AML-193 (cell line): ENCODE measurements at regions not wholly inside any gene's neighbourhood (a gene's known extent, or its start where the extent isn't known, plus 50 kb on each side); places are given as distances from the start of the nearest gene placed in this dataset.

ENCODE experiments used
- DNase-seq, 2 experiments: peaks; one replicate each; lab custom pipeline; 2025; lab: John Stamatoyannopoulos, UW

DNA sequence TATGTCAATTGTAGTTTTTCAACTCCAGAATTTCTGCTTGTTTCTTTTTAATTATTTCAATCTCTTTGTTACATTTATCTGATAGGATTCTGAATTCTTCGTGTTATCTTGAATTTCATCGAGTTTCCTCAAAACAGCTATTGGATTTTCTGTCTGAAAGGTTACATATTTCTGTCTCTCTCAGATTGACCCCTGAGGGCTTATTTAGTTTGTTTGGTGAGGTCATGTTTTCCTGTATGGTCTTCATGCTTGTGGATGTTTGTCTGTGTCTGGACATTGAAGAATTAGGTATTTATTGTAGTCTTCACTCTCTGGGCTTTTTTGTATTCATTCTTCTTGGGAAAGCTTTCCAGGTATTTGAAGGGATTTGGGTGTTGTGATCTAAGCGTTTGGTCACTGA lies 85.6 kb downstream of the SNAPC1 start:
- DNase-seq: no peak

DNA sequence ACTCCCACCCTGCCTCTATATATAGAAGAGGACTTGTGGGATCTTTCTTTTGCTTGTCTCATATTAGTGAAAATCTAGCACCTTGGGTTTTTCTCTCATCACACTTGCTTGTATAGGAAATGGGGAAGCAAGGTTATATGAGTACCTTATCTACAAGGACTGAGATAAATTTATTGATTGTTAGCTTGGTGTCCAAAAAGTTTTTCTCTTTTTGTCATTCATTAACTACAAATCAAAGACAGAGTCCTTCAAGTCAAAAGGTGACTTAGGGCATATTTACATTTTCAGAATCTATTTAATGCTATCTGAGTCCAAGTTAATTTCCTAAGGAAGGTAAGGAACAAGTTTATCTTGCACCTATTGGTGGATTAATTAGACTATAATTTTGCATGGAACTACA lies 92.7 kb downstream of the SNAPC1 start:
- DNase-seq: no peak

DNA sequence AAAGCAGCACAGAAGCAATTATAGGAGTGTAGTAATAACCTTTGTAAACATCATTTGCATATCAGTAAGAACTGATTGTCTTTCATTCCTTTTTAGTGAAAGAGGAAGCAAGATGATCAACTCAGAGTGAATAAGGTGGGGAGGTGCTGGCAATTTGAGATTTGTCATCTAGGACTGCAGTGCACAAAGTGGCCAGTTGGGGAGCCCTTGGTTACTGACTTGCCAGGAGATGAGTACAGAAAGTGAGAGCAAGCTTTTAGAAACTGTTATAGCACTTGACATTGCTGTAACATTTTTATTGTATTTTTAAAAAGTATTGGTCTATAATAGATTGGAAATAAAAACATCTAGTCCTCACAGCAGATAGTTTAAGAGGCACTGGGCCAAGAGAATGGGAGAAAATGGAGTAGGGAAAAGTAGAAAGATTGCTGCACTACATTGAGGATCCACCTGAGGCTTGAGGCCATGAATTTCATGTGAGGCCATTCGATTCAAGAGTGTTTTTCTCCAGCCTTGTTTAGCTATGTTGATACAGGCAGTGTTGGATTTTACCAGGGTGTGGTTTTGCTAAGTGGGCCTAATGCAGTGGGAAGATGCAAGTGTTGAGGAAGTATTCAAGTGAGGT lies 98.2 kb downstream of the SNAPC1 start:
- DNase-seq: peak; percentile 34 to 67

DNA sequence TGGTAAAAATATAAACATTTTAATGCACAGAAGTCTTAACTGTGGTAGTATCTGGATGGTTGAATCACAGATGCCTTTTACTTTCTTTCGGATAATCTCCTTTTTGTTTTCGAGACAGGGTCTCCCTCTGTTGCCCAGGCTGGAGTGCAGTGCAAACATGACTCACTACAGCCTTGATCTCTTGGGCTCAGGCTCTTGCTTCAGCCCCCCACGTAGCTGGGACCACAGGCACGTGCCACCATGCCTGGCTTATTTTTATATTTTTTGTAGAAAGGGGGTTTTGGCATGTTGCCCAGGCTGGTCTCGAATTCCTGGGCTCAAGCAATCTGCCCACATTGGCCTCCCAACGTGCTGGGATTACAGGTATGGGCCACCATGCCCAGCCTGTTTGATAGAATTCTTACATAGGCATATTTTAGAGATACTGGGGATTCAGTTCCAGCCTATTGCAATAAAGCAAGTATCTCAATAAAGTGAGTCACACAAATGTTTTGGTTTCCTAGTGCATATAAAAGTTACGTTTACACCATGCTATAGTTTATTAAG lies 99.2 kb downstream of the SNAPC1 start:
- no peak for DNase-seq

DNA sequence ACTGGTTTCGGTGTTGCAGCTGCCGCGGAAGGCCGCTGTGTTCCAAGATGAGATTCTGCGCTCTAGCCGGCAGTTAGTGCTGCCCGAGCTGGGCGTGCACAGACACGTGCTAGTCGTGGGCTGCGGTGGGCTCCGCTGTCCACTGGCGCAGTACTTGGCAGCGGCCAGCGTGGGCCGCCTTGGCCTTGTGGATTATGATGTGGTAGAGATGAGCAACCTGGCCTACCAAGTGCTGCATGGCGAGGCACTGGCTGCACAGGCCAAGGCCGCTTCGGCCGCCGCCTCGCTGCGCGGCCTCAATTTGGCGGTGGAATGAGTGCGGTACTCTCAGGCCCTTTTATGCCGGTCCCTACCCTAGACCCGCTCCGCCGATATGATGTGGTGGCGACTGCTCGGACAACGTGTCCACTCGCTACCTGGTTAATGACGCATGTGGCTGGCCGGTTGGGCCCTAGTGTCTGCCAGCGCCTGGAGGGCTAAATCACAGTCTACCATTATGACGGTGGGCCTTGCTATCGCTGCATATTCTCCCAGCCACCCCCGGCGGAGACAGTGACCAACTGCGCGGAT lies 102.2 kb downstream of the SNAPC1 start:
- no peak for DNase-seq

DNA sequence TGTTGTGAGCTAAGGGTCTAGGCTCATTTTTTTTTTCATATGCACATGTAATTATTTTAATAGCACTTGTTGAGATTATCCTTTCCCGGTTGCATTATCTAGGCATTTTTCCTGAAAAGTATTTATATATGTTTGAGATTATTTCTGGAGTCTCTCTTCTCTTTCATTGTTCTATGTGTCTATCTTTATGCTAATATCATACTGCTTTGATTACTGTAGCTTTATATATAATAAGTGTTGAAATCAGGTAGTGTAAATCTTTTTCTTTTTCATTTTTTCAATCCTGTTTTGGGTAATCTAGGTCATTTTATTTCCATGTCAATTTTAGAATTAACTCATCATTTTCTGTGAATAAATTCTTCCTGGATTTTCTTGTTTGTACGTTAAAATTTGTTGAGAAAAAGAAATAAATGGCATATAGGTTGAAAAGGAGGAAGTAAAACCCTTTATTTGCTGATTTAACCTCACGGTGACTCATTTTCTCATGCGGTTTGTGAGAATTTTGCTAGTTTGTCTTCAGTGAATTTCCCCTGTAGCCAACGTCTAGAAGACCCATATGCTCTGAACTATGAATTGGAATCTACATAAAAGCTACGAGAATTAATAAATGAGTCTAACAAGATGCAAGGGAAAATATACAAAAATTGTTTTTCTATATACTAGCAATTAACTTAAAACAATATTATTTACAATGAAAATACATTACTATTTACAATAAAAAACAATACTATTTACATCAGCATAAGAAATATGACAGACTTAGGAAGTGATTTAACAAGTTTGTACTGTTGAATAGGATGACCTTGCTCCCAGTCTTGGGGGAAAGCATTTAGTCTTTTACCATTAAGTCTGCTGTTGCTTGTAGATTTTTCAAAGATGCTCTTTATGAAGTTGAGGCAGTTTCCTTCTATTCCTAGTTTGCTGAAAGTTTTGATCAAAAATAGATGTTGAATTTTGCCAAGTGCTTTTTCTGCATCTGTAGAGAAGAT lies 105.0 kb downstream of the SNAPC1 start:
- DNase-seq: peak; percentile 29 to 49

DNA sequence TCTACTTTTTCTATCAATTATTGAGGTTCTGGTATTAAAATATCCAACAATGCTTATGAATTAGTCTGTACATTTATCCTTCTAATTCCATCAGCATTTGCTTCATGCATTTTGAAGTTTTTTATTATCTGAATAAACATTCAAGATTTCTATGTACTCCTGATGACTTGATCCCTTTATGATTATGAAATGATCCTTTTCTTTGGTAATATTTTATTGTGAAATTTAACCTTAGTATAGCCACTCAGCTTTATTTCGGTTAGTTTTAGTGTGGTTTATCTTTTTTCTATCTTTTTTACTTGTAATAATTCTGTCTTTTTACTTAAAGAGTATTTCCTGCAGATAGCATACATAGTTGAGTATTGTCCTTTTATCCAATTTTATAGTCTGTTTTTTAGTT lies 106.6 kb downstream of the SNAPC1 start:
- DNase-seq: no peak

DNA sequence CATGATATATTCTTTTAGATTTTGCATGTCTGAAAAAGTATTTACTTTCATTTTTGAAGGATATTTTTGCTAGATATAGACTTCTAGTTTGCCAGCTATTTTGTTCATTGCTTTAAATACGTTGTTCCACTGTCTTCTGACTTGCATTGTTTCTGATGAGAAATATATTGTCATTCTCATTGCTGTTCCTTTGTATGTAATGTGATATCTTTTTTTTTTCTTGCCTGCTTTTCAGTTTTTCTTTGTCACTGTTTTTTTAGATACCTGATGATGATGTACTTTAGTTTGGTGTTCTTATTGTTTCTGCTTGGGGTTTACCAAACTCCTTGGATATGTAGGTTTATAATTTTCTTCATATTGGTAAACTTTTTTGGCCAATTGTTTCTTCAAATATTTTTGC lies 107.9 kb downstream of the SNAPC1 start:
- DNase-seq: no peak

DNA sequence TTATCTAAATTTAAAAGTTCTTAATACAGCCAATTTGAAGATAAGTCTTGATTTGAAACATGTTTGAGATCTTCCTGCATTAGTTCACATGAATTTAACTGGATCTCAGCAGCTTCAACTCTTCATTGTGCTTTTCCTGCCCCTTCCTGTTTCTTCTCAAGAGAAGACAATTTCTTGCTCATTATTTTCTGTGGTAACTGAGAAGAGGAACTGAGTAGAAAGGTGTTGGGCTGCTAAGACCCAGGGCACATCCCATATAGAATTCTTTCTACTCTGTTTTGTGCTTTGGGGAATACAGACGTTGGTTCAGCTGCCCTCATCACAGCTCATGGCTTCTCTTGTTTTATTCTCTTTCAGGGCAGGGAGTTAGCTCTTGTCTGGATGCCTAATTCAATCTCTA lies 110.2 kb downstream of the SNAPC1 start:
- no peak for DNase-seq

DNA sequence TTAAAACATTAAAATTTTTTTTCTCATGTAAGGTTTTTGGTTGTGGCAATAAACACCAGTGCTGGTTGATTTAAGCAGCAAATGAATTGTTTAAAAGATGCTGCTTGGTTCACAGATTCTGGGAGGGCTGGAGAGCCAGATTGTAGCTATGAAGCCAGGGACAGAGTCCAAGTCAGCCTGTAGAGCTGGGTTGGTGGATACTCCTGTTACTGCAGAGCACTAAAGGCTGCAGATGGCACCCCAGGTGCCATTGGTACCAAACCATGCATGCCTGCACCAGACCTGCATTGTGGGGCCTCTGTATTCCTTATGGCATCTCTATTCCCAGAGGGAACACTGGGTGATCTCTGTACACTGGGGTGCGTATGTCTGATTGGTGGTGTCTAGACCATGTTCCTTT lies 113.3 kb downstream of the SNAPC1 start:
- no peak for DNase-seq

DNA sequence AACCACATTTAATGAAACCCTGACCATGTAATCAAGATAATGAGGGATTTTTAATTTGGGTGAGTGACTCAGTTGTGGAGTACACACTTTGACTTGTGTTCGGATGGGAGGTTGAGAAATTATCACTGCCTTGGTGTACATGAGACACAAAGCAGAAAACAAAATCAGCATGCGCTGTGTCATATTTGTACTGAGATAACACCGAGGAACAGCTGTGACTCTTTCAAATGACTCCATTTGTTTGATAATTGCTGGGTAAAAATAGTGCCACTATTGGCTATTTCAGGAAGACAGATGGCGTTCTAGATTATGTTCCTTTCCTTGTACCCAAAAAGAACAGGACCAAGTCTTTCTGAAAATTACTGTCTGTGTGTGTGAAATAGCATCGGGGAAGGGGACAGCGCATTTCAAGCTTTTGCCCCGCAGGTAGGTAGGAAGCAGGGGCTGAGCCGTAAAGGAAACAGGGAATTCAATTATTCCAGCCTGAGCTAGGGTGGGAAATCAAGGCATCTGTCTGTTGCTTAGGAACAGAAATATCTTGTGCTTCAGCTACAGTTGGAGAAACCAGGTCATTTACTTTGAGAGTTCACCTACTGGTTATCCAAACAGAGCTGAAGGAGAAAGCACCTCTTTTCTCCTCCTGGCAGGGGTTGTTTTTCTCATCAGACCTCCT lies 114.3 kb downstream of the SNAPC1 start:
- no peak for DNase-seq

DNA sequence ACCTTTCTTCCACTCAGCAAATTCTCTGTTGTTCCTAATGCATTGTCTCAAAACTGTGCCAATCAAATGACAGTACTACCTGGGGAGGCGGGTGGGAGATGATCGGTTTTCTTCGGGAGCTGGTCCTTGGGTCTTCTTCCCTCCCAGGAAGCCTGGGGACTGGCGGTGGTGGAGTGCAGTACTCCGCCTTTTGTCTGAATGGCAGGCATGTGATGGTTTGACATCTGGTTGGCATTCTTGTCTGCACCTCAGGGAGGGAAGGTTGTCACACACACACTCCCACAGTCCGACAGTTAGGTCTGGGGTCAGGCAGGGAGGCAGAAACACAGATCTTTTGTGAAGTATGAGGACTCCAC lies 114.8 kb downstream of the SNAPC1 start:
- no peak for DNase-seq

DNA sequence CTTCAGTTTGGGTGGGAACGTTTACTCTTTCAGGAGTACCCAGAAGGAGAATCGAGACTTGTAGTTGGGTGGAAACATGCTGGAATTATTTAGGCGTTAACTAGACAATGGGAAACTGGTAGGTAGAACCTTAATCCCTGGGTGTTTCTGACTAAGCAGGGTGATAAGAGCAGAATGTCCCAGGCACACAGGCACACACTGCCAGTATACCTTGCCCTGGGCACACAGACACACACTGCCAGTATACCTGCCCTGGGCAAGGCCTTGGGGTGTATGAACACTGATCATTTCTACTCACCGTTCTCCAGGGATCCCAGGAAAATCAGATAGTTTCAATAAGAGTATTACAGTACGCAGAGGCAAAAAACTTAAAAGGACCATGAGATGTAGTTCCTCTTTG lies 115.5 kb downstream of the SNAPC1 start:
- DNase-seq: no peak

DNA sequence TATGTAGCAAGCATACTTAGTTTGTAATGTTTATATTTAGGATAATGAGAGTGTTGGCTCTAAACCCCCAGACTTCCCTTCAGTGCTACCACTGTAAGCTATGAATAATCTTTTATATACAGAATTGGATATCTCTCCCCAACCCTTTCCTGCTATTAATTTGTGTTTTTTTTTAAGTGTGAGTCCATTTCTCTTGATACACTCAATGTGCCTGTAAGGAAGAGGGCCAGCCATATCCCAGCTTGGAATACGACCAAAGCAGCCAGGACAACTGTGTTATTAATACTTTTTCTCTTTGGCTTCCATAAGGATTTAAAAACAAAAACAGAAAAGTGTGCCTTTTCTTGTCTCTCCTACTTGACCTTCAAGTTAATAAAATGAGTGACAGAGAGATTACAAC lies 116.7 kb downstream of the SNAPC1 start:
- DNase-seq: no peak

DNA sequence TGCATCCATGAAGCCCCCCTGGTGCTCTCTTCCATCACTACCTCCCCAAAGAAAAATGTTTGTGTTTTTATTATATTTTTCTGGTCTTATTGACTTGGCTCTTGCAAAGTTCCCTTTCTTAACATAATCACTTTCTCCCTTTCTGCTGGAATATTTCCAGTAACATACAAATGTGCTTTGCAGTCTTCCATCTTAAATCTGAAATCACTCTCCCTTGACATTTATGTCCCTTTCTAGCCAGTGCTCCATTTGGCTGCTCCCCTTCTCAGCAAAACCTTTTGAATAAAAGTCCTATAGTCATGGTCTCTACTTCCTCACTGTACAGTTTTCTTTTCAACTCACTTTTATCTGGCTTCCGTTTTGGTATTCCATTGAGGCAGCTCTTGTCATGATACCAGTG lies 118.8 kb downstream of the SNAPC1 start:
- no peak for DNase-seq

DNA sequence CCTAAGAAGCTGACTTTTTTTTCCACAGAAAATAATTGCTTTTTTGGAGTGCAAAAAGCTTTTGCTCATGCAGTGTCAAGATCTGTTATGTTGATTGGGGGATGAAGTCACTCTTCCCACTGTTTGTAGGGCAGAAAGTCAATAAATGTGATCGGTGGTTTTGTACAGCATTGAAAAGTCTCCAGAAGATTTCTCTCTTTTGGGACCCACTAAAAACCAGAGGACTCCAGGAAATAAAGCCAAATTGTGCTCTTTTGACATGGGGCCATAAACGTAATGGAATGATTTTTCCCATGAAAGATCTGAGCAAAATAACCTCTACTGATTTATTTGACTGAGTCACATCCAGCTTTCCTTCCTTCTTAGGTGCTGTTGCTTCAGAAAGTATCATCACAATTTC lies 122.5 kb downstream of the SNAPC1 start:
- DNase-seq: no peak

DNA sequence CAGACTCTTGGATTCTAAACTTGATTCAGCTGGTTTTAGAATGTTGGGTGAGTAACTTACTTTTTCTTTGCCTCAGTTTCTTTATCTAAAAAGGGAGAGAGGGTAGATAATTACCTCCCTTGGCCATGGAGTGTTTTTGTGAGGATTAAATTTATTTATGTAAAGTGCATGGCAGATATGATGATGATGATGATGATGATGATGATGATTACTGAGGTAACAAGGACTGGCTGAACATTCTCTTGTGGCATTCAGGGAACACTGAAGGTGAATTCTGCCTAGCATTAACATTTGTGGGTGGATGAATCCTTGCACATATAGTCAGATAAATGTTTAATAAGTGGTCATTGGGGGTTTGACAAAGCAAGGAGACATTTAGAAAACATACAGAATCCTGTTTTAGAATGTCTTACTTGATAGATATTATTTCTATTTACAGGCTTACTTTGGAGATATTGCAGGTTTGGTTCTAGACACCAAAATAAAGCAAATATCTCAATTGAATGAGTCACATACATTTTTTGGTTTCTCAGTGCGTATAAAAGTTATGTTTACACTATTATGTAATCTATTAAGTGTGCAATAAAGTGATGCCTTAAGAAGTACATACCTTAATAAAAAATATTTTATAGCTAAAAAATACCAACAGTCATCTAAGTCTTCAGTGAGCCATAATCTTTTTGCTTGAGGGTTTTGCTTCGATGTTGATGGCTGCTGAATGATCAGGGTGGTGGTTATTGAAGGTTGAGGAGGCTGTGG lies 123.2 kb downstream of the SNAPC1 start:
- no peak for DNase-seq

DNA sequence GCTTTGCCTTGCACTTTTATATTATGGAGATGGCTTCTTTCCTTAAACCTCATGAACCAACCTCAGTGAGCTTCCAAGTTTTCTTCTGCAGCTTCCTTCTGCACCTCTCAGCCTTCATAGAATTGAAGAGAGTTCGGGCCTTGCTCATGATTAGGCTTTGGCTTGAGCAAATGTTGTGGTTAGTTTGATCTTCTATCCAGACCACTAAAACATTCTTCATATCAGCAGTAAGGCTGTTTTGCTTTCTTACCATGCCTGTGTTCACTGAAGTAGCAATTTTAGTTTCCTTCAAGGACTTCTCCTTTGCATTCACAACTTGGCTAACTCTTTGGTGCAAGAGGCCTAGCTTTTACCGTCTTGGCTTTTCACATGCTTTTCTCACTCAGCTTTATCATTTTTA lies 125.4 kb downstream of the SNAPC1 start:
- no peak for DNase-seq

DNA sequence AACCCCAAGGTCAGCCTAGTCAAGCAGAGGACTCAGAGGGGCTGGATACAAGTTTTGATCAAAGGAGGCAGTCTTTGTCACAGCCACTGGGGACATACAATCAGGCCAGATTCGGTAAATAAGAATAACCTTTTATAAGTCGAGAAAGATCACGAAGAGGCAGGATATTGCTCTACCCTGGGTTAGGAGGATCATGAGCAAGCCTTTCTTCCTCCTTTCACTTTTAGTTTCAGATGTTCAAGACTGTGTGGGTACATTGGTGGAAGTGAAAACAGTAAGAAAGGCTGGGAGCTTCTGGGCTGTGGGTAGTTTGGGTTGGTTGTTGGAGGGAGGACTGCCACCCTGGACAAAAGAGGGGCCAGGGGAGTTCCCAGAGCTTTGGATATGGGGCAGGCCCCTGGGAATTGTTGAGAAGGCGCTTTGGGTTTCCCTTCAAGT lies 127.7 kb downstream of the SNAPC1 start:
- DNase-seq: no peak

DNA sequence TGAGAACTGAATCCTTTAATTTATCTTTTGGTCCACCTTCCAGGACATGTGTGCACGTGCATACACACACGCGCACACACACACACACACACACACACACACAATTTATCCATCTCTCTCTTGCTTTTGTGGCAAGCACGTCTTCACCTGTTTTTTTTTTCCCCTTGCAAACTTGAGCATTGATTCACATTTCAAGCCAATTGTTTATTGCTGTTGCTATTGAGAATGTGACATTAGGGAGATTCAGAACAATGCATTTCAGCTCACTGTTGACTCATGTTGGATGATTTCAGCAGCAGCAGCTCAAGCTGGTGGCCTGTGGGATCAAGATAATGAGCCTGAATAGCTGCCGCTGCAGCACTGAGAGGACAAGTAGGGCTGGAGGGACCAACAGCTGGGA lies 128.9 kb downstream of the SNAPC1 start:
- DNase-seq: no peak

DNA sequence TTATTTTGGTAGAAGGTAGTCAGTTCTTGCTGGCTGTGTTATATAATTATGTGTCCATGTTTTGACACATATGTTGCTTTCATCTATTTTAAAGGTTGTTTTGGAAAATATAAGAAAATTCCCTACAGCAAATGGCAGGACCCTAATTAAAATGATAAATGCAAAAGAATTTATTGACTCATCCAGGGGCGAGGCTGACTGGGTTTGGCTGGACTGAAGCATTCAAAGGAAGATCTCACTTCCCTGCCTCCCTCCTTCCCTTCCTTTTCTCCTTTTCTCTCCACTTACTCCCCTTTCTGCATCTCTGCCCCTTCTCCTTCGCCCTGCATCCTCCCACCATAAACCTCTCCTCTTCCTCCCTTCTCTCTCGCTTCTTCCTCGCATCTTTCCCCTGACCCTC lies 129.6 kb downstream of the SNAPC1 start:
- no peak for DNase-seq
